ENCODE measurements at regions not wholly inside any gene's neighbourhood (a gene's known extent, or its start where the extent isn't known, plus 50 kb on each side); places are given as distances from the start of the nearest gene placed in this dataset.

- TF ChIP-seq, protein P1, sequence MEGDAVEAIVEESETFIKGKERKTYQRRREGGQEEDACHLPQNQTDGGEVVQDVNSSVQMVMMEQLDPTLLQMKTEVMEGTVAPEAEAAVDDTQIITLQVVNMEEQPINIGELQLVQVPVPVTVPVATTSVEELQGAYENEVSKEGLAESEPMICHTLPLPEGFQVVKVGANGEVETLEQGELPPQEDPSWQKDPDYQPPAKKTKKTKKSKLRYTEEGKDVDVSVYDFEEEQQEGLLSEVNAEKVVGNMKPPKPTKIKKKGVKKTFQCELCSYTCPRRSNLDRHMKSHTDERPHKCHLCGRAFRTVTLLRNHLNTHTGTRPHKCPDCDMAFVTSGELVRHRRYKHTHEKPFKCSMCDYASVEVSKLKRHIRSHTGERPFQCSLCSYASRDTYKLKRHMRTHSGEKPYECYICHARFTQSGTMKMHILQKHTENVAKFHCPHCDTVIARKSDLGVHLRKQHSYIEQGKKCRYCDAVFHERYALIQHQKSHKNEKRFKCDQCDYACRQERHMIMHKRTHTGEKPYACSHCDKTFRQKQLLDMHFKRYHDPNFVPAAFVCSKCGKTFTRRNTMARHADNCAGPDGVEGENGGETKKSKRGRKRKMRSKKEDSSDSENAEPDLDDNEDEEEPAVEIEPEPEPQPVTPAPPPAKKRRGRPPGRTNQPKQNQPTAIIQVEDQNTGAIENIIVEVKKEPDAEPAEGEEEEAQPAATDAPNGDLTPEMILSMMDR (conservative IDR thresholded peaks at IDR 0.05; ENCODE audit: low read length) = no peak
- no peak for TF ChIP-seq EZH2phosphoT487 (IDR thresholded peaks at IDR 0.05; ENCODE audit: borderline replicate concordance, low read depth, low read length)
These were observed 522.7 kb upstream of the TYRP1 start for GRCh38 chr9:12170456-12170855.

Measured in OCI-LY7 (cell line).